ENCODE measurements at regions not wholly inside any gene's neighbourhood (a gene's known extent, or its start where the extent isn't known, plus 50 kb on each side); places are given as distances from the start of the nearest gene placed in this dataset.

GRCh38 chr15:47184003-47184907 is 533.0 kb upstream of the SEMA6D start:
- no peak for DNase-seq (ENCODE audit: low read depth)

GRCh38 chr15:47184908-47185801 is 532.1 kb upstream of the SEMA6D start:
- DNase-seq (ENCODE audit: low read depth), result no peak

- DNase-seq (ENCODE audit: low read depth), result no peak
These were observed 531.2 kb upstream of the SEMA6D start for GRCh38 chr15:47186075-47186474.

- no peak for DNase-seq (ENCODE audit: low read depth)
These were observed 528.4 kb upstream of the SEMA6D start for GRCh38 chr15:47188758-47189507.

GRCh38 chr15:47194718-47195117 is 522.6 kb upstream of the SEMA6D start:
- no peak for DNase-seq (ENCODE audit: low read depth)

GRCh38 chr15:47196048-47196447 is 521.3 kb upstream of the SEMA6D start:
- peak; percentile 77 for DNase-seq (ENCODE audit: low read depth)

GRCh38 chr15:47203993-47204392 is 513.3 kb upstream of the SEMA6D start:
- DNase-seq (ENCODE audit: low read depth), result no peak

GRCh38 chr15:47206358-47206978 is 510.8 kb upstream of the SEMA6D start:
- DNase-seq (ENCODE audit: low read depth), result no peak

- no peak for DNase-seq (ENCODE audit: low read depth)
These were observed 507.7 kb upstream of the SEMA6D start for GRCh38 chr15:47209591-47209990.

- no peak for DNase-seq (ENCODE audit: low read depth)
These were observed 504.9 kb upstream of the SEMA6D start for GRCh38 chr15:47212222-47213010.

GRCh38 chr15:47213883-47214282 is 503.4 kb upstream of the SEMA6D start:
- no peak for DNase-seq (ENCODE audit: low read depth)

- DNase-seq (ENCODE audit: low read depth), result no peak
These were observed 499.0 kb upstream of the SEMA6D start for GRCh38 chr15:47218295-47218694.

- no peak for DNase-seq (ENCODE audit: low read depth)
These were observed 472.9 kb upstream of the SEMA6D start for GRCh38 chr15:47244361-47244760.

GRCh38 chr15:47246317-47246716 is 471.0 kb upstream of the SEMA6D start:
- DNase-seq (ENCODE audit: low read depth), result no peak

GRCh38 chr15:47258521-47258920 is 458.8 kb upstream of the SEMA6D start:
- DNase-seq (ENCODE audit: low read depth), result no peak

GRCh38 chr15:47265686-47266085 is 451.6 kb upstream of the SEMA6D start:
- DNase-seq (ENCODE audit: low read depth), result no peak

GRCh38 chr15:47266566-47266965 is 450.7 kb upstream of the SEMA6D start:
- no peak for DNase-seq (ENCODE audit: low read depth)

- no peak for DNase-seq (ENCODE audit: low read depth)
These were observed 443.4 kb upstream of the SEMA6D start for GRCh38 chr15:47273864-47274263.

- DNase-seq (ENCODE audit: low read depth), result no peak
These were observed 434.1 kb upstream of the SEMA6D start for GRCh38 chr15:47283246-47283645.

GRCh38 chr15:47288794-47289193 is 428.5 kb upstream of the SEMA6D start:
- DNase-seq (ENCODE audit: low read depth), result no peak
